ENCODE measurements at regions not wholly inside any gene's neighbourhood (a gene's known extent, or its start where the extent isn't known, plus 50 kb on each side); places are given as distances from the start of the nearest gene placed in this dataset.

DNA sequence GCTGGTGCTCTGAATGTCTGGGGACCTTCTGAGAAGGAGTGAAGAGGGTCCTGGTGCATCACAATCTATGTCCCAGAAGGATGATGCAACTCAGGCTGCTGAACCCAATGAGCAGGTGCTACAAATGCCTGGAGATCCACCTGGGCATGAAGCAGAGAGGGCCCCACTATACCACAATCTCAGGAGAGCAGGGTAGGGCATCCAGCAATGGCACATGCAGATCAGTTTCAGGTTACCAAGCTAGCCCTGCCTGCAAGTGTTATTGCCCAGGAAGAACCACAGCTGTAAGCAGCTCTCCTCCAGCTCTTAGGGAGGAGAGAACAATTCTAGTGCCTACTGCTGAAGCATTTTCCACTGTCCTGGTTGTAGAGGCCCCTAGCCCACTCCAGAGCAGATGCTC is 389.2 kb upstream of the TNC start:
- no peak overlapping the region for H3K4me3 ChIP-seq (ENCODE audit: low read depth, low read length)
- TF ChIP-seq, protein P1, sequence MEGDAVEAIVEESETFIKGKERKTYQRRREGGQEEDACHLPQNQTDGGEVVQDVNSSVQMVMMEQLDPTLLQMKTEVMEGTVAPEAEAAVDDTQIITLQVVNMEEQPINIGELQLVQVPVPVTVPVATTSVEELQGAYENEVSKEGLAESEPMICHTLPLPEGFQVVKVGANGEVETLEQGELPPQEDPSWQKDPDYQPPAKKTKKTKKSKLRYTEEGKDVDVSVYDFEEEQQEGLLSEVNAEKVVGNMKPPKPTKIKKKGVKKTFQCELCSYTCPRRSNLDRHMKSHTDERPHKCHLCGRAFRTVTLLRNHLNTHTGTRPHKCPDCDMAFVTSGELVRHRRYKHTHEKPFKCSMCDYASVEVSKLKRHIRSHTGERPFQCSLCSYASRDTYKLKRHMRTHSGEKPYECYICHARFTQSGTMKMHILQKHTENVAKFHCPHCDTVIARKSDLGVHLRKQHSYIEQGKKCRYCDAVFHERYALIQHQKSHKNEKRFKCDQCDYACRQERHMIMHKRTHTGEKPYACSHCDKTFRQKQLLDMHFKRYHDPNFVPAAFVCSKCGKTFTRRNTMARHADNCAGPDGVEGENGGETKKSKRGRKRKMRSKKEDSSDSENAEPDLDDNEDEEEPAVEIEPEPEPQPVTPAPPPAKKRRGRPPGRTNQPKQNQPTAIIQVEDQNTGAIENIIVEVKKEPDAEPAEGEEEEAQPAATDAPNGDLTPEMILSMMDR (IDR thresholded peaks at IDR 0.05; ENCODE audit: insufficient read depth, low read length) = no peak
- DNase-seq (ENCODE audit: low read depth) = no peak

DNA sequence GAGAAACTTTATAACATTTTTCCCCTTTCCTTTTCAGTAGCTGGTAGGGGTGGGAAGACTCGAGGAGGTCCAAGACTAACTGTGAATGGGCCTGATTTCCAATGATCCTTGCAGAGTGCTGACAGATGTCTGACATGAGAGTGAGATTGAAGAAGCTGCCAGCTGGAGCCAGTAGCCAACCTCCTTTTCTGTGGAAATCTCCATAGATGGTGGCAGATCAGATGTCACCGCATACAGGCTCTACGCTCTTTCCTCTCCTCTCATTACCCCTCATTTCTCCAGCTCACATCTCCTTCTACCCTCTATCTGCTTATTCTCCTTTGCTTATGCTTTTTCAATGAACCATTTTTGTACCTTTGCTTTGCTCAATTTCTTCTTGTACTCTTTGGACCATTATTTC is 395.2 kb upstream of the TNC start:
- no peak overlapping the region for H3K4me3 ChIP-seq (ENCODE audit: low read depth, low read length)
- TF ChIP-seq, protein P1 (IDR thresholded peaks at IDR 0.05; ENCODE audit: insufficient read depth, low read length) = no peak
- DNase-seq (ENCODE audit: low read depth) = no peak

DNA sequence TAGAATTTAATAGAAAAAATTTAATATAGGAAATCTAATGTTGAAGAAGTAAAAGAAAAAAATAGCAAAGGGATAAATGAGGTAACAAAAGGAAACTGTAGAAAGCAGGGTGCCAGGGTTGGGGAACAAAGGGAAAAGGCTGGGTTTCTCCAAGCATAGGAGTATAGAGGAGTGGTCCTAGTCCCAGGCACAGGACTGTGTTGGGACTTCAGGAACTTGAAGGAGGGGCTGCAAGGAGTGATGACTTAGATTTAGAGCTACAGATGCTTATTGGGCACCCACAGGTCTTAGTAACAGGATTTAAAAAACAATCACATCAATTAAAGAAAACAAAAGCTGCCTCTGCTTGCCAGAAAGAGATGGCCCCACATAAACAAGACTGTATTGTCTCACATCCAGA is 396.5 kb upstream of the TNC start:
- no peak overlapping the region for H3K4me3 ChIP-seq (ENCODE audit: low read depth, low read length)
- TF ChIP-seq, protein P1 (IDR thresholded peaks at IDR 0.05; ENCODE audit: insufficient read depth, low read length) = no peak
- no peak for DNase-seq (ENCODE audit: low read depth)

DNA sequence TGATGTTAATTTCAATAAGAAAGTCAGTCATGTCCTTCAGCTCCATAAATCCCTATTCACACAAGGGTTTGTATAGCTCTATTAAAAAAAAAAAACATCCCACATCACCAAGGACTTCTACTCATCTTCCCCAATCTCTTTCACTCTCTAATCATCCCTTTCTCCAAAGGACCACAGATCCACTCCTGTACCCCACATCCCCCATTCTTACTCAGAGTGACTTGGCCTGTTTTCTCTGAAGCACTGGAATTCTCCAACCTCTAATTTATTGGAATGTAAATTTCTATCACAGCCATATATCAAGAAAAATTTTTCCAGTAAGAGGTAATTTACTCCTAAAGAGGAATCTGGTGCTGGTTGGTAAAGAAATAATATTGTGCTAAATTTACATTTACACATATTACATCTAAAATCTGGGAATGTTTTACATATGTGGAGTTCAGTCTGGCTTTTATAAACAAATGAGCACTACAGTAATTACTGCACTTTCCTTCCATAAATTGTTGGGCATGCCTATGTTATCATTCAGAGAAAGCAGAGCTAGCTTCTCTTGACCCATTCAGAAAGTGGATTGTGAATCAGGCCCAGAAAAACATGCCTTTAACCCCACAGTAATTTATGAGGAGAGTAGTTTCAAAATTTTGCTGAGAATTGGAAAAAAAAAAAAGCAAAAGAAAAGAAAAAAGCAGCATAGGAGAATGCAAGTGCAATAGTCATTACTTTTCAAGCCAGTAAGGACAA is 399.5 kb upstream of the TNC start:
- DNase-seq (ENCODE audit: low read depth) = no peak
- no peak overlapping the region for H3K4me3 ChIP-seq (ENCODE audit: low read depth, low read length)
- TF ChIP-seq, protein P1 (IDR thresholded peaks at IDR 0.05; ENCODE audit: insufficient read depth, low read length) = no peak

DNA sequence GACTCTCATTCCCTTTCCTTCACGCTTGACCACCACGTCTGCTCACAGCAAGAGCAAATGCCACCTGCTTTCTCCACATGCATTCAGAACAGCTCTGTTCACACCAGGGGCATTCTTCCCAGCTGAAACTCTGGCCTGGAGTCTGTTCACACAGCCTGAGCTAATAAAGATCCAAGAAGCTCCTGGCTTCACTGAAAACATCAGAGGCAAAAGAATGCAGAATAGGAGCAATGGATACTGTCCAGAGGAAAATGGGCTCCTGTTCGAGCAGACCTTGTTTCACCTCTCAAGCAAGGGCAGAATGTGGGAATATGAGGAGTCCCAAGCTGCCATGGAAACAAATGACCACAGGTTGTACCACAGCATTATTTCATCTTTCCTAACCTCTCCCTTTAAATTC is 402.7 kb upstream of the TNC start:
- no peak overlapping the region for H3K4me3 ChIP-seq (ENCODE audit: low read depth, low read length)
- no peak for DNase-seq (ENCODE audit: low read depth)
- TF ChIP-seq, protein P1 (IDR thresholded peaks at IDR 0.05; ENCODE audit: insufficient read depth, low read length) = no peak

DNA sequence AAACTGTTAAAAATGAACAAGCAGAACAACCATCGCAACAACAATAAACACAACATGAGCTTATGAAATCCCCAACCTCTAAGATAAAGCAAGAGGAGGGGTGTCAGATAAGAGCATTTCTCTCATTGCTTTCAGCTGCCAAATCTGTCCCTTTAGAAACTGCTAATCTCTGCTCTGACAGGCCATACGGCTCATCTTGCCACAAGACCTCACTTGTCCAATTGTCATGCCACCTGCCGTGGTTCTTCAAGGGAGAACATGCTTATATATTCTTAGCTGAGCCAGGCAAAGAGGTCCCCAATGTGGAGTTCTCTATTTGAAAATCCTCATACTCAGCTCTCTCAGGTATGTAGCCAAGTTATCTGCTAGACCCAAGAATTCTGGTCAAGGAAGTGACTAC is 405.0 kb upstream of the TNC start:
- no peak overlapping the region for H3K4me3 ChIP-seq (ENCODE audit: low read depth, low read length)
- no peak for DNase-seq (ENCODE audit: low read depth)
- TF ChIP-seq, protein P1 (IDR thresholded peaks at IDR 0.05; ENCODE audit: insufficient read depth, low read length) = no peak

All from fibroblast of the aortic adventitia (primary cell).